SH-SY5Y (cell line): ENCODE measurements at regions not wholly inside any gene's neighbourhood (a gene's known extent, or its start where the extent isn't known, plus 50 kb on each side); places are given as distances from the start of the nearest gene placed in this dataset.

Source experiments
- GATA2 ChIP-seq: IDR thresholded peaks from 2 replicates; pipeline ENCODE4 v1.6.1; 2011; ENCODE audit warnings: mild to moderate bottlenecking, low read depth, low read length
- GATA3 ChIP-seq: IDR thresholded peaks from 2 replicates; pipeline ENCODE4 v1.6.1; 2011; ENCODE audit warnings: low read depth, mild to moderate bottlenecking, low read length, moderate library complexity

- TF ChIP-seq GATA2 (no peak), GATA3 (no peak)
These were observed 394.8 kb downstream of the KCNJ2 start for GRCh38 chr17:70564006-70564620.

GRCh38 chr17:70569128-70569527 is 399.8 kb downstream of the KCNJ2 start:
- no peak for TF ChIP-seq GATA3

- TF ChIP-seq GATA2 (no peak), GATA3 (no peak)
These were observed 408.1 kb downstream of the KCNJ2 start for GRCh38 chr17:70577456-70577855.

GRCh38 chr17:70581459-70581858 is 412.1 kb downstream of the KCNJ2 start:
- no peak for TF ChIP-seq GATA3
- no peak for TF ChIP-seq GATA2

- TF ChIP-seq GATA2, result no peak
- TF ChIP-seq GATA3, result no peak
These were observed 413.4 kb downstream of the KCNJ2 start for GRCh38 chr17:70582777-70583176.

- no peak for TF ChIP-seq GATA3
- no peak for TF ChIP-seq GATA2
These were observed 414.9 kb downstream of the KCNJ2 start for GRCh38 chr17:70584255-70584654.

- no peak for TF ChIP-seq GATA2
- TF ChIP-seq GATA3, result no peak
These were observed 418.7 kb downstream of the KCNJ2 start for GRCh38 chr17:70588003-70588402.

- no peak for TF ChIP-seq GATA2
- TF ChIP-seq GATA3, result no peak
These were observed 428.4 kb downstream of the KCNJ2 start for GRCh38 chr17:70597774-70598173.

GRCh38 chr17:70599198-70599597 is 429.9 kb downstream of the KCNJ2 start:
- TF ChIP-seq GATA2 (no peak), GATA3 (no peak)

GRCh38 chr17:70603226-70603625 is 433.9 kb downstream of the KCNJ2 start:
- TF ChIP-seq GATA2 (no peak), GATA3 (no peak)

- no peak for TF ChIP-seq GATA3
- no peak for TF ChIP-seq GATA2
These were observed 435.5 kb downstream of the KCNJ2 start for GRCh38 chr17:70604854-70605253.

- TF ChIP-seq GATA2 (no peak), GATA3 (no peak)
These were observed 436.8 kb downstream of the KCNJ2 start for GRCh38 chr17:70606086-70606485.

- no peak for TF ChIP-seq GATA2
- TF ChIP-seq GATA3, result no peak
These were observed 438.9 kb downstream of the KCNJ2 start for GRCh38 chr17:70608193-70608592.

- TF ChIP-seq GATA2 (no peak), GATA3 (no peak)
These were observed 439.6 kb downstream of the KCNJ2 start for GRCh38 chr17:70608957-70609356.

GRCh38 chr17:70609566-70609965 is 440.2 kb downstream of the KCNJ2 start:
- TF ChIP-seq GATA2, result no peak
- no peak for TF ChIP-seq GATA3

- TF ChIP-seq GATA2 (no peak), GATA3 (no peak)
These were observed 440.8 kb downstream of the KCNJ2 start for GRCh38 chr17:70610161-70610560.
